ENCODE measurements at regions not wholly inside any gene's neighbourhood (a gene's known extent, or its start where the extent isn't known, plus 50 kb on each side); places are given as distances from the start of the nearest gene placed in this dataset.

DNA sequence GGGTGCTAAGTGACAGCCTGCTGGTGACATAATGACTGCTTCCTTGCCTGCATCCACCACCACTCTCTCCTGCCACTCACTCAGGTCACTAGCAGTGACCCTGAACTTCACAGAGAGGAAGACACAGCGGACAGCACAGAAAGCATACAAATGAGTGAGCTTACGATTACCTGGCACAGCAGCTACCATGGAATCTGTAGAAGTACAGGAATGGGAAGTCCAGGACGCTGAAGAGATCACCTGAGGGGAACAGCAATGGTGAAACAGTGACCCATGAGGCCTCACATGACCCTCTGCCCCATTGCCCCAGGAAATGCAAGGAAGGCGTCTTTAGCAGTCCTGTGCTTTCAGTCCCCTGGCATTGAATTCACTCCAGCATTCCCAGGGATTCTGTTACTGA is 96.7 kb upstream of the RIOK3 start:
- no peak overlapping the region for H3K27ac Mint-ChIP-seq
- H3K36me3 Mint-ChIP-seq (ENCODE audit: low read depth), result peaks cover 21% of the 10 kb centered on the region
- no peak overlapping the region for H3K4me3 Mint-ChIP-seq
- no peak for DNase-seq (ENCODE audit: low spot score)
- H3K27me3 Mint-ChIP-seq (ENCODE audit: low read depth), result no peaks in the 10 kb centered on the region
- H3K9me3 Mint-ChIP-seq, result no peaks in the 10 kb centered on the region
- peaks cover 29% of the 10 kb centered on the region for H3K4me1 Mint-ChIP-seq (ENCODE audit: low read depth)

DNA sequence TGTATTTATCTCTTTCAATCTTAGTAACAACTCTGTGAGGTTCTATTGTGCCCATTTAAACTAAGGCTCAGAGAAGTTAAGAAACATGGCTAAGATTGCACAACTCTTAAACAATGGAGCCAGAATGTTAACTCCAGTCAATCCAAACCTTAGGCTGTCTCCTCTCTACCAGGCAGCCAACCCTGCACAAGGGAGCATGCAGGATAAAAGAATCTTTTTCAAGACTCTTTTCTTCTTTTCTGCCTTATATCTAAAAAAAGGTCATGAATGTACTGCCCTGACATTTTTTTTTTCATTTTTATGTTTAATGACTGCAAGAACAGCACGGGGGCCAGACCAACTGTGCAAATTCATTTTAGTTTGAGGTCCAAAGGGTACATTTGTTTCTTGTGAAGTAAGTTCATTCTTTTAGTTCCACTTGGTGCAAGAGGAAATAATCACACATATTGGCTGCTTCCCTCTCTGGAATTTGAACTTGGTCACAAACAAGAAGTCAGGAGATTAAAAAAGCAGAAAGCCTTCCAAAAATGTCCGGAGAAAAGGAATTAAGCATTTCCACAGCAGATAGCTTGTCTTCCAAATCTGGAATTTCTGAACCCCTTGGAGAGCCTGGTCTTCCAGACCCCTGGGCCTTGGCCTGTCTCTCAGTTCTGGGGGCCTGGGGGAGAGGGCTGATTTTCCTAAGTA is 96.0 kb upstream of the RIOK3 start:
- peaks cover 18% of the 10 kb centered on the region for H3K36me3 Mint-ChIP-seq (ENCODE audit: low read depth)
- no peak for DNase-seq (ENCODE audit: low spot score)
- H3K4me3 Mint-ChIP-seq, result no peak overlapping the region
- H3K27me3 Mint-ChIP-seq (ENCODE audit: low read depth), result no peaks in the 10 kb centered on the region
- no peak overlapping the region for H3K27ac Mint-ChIP-seq
- H3K9me3 Mint-ChIP-seq, result no peaks in the 10 kb centered on the region
- H3K4me1 Mint-ChIP-seq (ENCODE audit: low read depth), result peaks cover 29% of the 10 kb centered on the region

DNA sequence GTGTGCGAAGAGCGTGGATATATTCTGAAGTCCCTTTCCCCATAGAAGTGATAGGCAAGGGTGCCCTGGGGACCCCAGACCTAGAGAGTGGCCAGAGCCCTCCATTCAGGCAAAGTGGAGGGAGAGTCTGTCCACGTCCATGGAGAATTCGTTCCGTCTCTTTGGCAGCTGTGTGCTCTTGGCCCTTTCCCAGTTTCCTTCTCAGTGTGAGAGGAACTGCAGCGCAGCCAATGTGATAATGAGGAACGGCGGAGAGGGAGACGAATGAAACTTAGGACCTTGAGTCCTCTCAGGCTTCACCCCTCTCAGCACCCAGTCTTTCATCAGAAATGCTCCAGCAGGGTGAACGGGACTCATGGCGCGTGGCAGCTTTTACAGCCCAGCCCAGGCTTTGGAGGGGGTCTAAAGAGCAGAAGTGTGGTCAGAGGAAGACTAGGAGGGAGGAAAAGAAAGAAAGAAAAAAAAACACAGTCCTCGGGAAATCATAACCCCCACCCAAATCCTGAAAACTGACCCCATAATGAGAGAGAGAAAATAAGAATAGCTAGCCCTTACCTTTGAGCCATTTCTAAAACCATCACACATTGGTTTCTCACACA is 95.0 kb upstream of the RIOK3 start:
- Mint-ChIP-seq H3K4me1 (ENCODE audit: low read depth) (peaks cover 29% of the 10 kb centered on the region), H3K27ac (peak overlapping the region; percentile 88), H3K4me3 (peak overlapping the region; percentile 78), H3K36me3 (ENCODE audit: low read depth) (peaks cover 12% of the 10 kb centered on the region), H3K27me3 (ENCODE audit: low read depth) (no peaks in the 10 kb centered on the region), H3K9me3 (no peaks in the 10 kb centered on the region)
- DNase-seq (ENCODE audit: low spot score), result no peak

DNA sequence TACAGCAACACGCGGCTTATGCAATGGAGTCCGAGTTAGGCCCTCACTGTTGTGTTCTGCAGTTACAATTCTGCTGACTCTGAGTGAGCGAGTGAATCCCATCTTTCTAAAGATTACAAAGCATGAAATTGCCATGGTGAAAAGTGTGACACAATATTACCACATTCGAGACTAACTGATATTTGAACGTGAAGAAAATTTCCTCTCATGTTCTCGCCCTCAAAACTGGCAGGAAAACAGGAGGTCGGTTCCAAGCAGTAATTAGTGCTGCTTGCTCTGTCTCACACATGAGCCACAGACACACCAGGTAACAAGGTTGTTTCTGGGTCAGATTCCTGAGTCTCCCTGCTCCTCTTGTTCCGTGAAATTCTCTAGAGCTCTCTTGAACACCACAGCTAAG is 93.7 kb upstream of the RIOK3 start:
- Mint-ChIP-seq H3K4me3 (no peak overlapping the region), H3K9me3 (no peaks in the 10 kb centered on the region), H3K27ac (no peak overlapping the region), H3K4me1 (ENCODE audit: low read depth) (peaks cover 25% of the 10 kb centered on the region), H3K27me3 (ENCODE audit: low read depth) (no peaks in the 10 kb centered on the region), H3K36me3 (ENCODE audit: low read depth) (peaks cover 12% of the 10 kb centered on the region)
- no peak for DNase-seq (ENCODE audit: low spot score)

DNA sequence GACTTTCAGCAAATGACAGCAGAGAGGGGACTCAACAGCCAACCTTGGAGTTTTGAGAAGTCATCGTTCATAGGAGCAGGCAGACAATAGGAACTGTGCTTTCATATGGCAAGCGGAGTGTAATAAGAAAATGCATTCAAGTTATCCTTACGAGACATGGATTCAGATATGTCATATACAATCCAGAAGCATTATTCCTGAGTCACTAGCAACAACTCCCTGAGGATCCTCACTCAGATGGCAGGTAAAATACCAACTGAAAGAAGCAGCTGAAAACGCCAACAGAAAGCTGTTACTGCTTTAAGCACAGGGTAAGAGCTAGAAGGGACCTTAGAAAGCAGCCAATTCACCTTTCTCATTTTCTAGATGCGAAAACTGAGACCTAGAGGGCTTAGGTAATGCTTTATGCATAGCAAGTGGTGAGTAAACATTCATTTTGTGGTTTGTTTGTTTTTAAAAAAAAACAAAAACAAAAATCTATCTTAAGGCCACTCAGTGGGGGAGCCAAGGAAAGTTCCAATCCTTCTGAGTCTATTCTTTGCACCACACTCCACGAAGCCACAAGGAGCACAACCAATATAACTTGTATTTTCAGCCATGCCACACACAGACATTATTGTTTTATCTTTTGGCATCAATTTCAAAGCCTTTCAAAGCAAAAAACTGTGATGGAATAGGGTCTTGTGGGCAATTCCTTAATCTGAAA is 89.1 kb upstream of the RIOK3 start:
- Mint-ChIP-seq H3K4me3 (no peak overlapping the region), H3K27me3 (ENCODE audit: low read depth) (no peaks in the 10 kb centered on the region), H3K9me3 (no peaks in the 10 kb centered on the region), H3K4me1 (ENCODE audit: low read depth) (peaks cover 3% of the 10 kb centered on the region), H3K36me3 (ENCODE audit: low read depth) (no peaks in the 10 kb centered on the region), H3K27ac (no peak overlapping the region)
- no peak for DNase-seq (ENCODE audit: low spot score)

DNA sequence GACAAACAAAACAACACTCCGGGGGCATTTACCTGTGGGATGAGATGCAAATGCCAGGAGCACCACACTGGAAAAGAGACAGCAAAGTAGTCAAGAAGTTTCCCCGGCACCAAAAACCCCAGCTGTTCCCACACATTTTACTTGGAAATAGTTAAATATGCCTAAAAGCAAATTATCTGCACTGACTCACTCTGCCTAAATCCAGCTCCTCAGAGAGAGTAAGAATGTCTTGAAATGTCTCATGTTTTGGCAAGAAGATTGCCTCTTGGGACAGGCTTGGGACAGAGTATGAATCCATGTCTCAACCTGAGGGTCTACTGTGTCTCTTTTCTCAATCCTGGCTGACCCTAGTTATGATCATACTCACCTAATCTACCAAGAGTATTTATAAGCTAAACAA is 87.5 kb upstream of the RIOK3 start:
- no peaks in the 10 kb centered on the region for H3K36me3 Mint-ChIP-seq (ENCODE audit: low read depth)
- no peak overlapping the region for H3K4me3 Mint-ChIP-seq
- H3K27me3 Mint-ChIP-seq (ENCODE audit: low read depth), result no peaks in the 10 kb centered on the region
- no peaks in the 10 kb centered on the region for H3K4me1 Mint-ChIP-seq (ENCODE audit: low read depth)
- H3K27ac Mint-ChIP-seq, result no peak overlapping the region
- no peak for DNase-seq (ENCODE audit: low spot score)
- no peaks in the 10 kb centered on the region for H3K9me3 Mint-ChIP-seq

DNA sequence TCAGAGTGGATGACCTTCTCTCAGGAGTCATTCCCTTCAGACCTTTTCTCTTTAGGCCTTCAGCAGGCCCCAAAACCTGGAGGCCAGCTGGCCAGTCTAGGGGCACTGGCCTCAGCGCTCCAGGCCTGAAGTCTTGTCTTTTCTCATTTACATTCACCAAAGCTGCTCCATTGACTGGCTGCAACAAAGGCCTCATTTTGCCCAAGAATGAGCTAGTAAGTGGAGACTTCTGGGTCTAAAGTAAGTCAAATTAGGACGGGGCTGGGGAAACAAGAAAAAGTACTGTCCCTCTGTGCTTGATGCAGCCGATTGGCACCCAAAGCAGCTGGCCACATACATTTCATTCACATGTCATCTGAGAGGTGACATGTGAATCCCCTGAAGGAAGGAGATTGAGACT is 83.8 kb upstream of the RIOK3 start:
- no peaks in the 10 kb centered on the region for H3K9me3 Mint-ChIP-seq
- no peaks in the 10 kb centered on the region for H3K27me3 Mint-ChIP-seq (ENCODE audit: low read depth)
- no peaks in the 10 kb centered on the region for H3K36me3 Mint-ChIP-seq (ENCODE audit: low read depth)
- no peak overlapping the region for H3K4me3 Mint-ChIP-seq
- no peaks in the 10 kb centered on the region for H3K4me1 Mint-ChIP-seq (ENCODE audit: low read depth)
- no peak for DNase-seq (ENCODE audit: low spot score)
- H3K27ac Mint-ChIP-seq, result no peak overlapping the region

DNA sequence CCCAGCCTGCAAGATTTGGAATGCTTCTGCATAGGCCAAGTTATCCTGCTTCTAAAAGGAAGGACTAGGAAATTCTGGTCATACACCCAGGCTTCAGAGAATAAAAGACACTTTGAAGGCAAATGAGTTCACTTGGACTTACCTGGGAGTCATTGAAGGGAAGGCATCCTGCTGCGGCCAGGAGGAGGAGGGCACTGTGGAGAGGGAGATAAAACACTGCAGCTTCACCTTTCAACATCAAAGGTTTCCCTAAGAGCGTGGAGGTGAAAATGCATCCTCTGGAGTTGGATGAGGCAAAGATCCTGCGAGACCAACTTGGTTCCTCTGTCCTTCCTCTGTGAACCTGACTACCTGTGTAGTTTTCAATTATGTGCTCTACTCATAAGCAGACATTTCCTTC is 79.5 kb upstream of the RIOK3 start:
- H3K27ac Mint-ChIP-seq, result no peak overlapping the region
- H3K4me3 Mint-ChIP-seq, result no peak overlapping the region
- H3K4me1 Mint-ChIP-seq (ENCODE audit: low read depth), result peaks cover 13% of the 10 kb centered on the region
- no peaks in the 10 kb centered on the region for H3K27me3 Mint-ChIP-seq (ENCODE audit: low read depth)
- no peak for DNase-seq (ENCODE audit: low spot score)
- peaks cover 2% of the 10 kb centered on the region for H3K36me3 Mint-ChIP-seq (ENCODE audit: low read depth)
- H3K9me3 Mint-ChIP-seq, result no peaks in the 10 kb centered on the region

DNA sequence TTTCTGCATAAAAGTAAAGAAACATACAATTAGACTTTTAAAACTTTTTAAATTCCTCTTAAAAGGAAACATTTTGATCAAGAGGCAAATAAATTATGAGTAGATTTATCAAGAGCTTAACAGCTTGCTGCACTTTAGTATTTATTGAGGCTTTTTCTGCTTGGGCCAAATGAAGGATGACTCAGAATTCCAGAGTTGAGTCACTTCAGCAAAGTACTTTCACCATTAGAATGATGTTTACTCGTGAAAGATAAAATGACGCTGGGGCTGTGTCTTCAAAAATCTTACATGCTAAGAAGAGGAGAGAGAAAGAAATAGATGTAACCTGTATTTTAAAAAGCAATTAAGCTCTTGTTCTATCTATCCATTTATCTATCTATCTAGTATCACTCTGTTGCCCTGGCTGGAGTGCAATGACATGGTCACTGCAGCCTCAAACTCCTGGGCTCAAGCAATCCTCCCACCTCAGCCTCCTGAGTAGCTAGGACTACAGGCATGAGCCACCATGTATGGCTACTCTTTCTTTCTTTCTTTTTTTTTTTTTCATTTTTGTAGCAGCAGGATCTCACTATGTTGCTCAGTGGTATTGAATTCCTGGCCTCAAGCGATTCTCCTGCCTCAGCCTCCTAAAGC is 75.3 kb upstream of the RIOK3 start:
- Mint-ChIP-seq H3K27ac (peak overlapping the region; percentile 78), H3K36me3 (ENCODE audit: low read depth) (peaks cover 2% of the 10 kb centered on the region), H3K4me1 (ENCODE audit: low read depth) (peaks cover 16% of the 10 kb centered on the region), H3K27me3 (ENCODE audit: low read depth) (no peaks in the 10 kb centered on the region), H3K9me3 (no peaks in the 10 kb centered on the region), H3K4me3 (peak overlapping the region; percentile 33)
- DNase-seq (ENCODE audit: low spot score), result peak; percentile 23

DNA sequence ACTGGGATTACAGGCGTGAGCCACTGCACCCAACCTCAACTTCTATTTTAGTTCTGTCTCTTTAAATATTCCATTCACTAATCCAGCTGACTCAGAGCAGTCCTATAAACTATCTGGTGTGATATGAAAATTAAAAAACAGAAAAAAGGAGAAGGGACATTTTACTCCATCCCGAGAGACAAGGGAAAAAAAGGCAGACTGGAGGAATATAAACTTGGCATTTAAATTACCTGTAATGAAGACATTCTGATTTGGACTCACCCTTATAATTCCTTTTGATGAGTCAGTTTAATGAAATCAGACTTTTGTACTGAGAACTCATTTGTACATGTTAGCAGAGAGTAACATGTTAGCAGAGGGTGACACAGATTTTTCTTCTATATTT is 74.8 kb upstream of the RIOK3 start:
- Mint-ChIP-seq H3K36me3 (ENCODE audit: low read depth) (peaks cover 2% of the 10 kb centered on the region), H3K27me3 (ENCODE audit: low read depth) (no peaks in the 10 kb centered on the region), H3K9me3 (no peaks in the 10 kb centered on the region), H3K4me1 (ENCODE audit: low read depth) (peaks cover 16% of the 10 kb centered on the region), H3K27ac (peak overlapping the region; percentile 78), H3K4me3 (no peak overlapping the region)
- no peak for DNase-seq (ENCODE audit: low spot score)

DNA sequence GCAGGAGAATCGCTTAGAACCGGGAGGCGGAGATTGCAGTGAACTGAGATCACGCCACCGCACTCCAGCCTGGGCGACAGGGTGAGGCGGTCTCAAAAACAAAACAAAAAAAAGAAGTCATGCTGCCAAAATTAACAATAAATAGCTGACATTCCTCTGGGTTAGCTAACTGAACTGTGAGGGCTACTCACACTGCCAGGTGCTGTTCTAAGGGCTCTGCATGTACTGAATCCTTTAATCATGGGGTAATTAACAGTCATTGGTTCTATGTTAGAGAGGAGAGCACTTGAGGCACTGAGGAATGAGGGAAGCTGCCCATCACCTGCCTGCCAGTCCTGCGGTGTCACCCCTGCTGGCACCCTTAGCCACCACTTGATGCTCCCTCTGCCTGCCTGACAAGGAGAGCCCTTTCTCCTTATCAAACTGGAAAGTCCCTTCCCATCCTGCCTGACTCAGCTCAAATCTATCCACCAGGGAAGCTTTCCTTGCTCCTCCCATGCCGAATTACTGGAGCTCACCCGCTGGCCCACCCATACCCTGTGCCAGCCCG is 73.0 kb upstream of the RIOK3 start:
- H3K36me3 Mint-ChIP-seq (ENCODE audit: low read depth), result peaks cover 6% of the 10 kb centered on the region
- DNase-seq (ENCODE audit: low spot score), result no peak
- H3K4me3 Mint-ChIP-seq, result no peak overlapping the region
- peaks cover 25% of the 10 kb centered on the region for H3K4me1 Mint-ChIP-seq (ENCODE audit: low read depth)
- no peak overlapping the region for H3K27ac Mint-ChIP-seq
- no peaks in the 10 kb centered on the region for H3K9me3 Mint-ChIP-seq
- no peaks in the 10 kb centered on the region for H3K27me3 Mint-ChIP-seq (ENCODE audit: low read depth)

DNA sequence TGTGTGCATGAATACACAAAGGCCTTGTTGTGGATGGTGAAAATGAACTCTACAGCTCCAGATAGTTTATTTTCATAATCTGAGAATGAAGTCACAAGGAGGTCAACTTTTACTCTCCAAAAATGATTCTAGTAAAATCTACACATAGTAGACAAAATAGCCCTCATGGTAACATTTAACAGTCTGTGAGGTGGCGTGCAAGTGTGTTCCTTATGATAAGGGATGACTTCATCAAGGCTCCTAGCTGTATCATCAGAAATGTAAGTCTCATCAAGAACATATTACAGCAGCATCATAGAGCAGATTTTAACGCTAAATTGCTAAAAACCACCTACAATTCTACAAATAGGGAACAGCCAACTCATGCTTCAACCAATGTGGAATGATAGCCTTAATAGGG is 72.3 kb upstream of the RIOK3 start:
- Mint-ChIP-seq H3K36me3 (ENCODE audit: low read depth) (peaks cover 11% of the 10 kb centered on the region), H3K27ac (no peak overlapping the region), H3K27me3 (ENCODE audit: low read depth) (no peaks in the 10 kb centered on the region), H3K9me3 (no peaks in the 10 kb centered on the region), H3K4me1 (ENCODE audit: low read depth) (peaks cover 31% of the 10 kb centered on the region), H3K4me3 (no peak overlapping the region)
- DNase-seq (ENCODE audit: low spot score), result no peak

DNA sequence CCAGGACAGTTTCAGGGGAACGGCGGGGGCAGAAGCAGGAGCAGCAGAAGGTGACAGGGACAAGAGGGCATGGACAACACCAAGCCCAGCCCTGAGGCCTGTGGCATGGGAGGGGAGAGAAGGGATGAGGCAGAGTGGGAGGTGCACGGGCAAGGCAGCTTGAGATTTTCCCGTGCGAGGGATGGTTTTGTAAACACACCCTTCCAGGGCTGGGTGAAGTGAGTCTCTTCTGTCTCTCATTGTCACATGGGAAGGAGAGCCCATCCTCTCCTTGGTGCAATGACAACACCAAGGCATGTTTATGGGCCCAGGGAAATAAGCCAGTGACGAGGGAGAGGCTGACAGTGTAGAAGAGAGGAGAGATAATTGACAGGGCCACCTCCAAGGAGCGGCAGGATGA is 69.6 kb upstream of the RIOK3 start:
- Mint-ChIP-seq H3K4me1 (ENCODE audit: low read depth) (peaks cover 26% of the 10 kb centered on the region), H3K27me3 (ENCODE audit: low read depth) (no peaks in the 10 kb centered on the region), H3K27ac (no peak overlapping the region), H3K36me3 (ENCODE audit: low read depth) (peaks cover 9% of the 10 kb centered on the region), H3K9me3 (no peaks in the 10 kb centered on the region), H3K4me3 (no peak overlapping the region)
- no peak for DNase-seq (ENCODE audit: low spot score)
